CD14-positive monocyte (primary cell): ENCODE measurements at regions not wholly inside any gene's neighbourhood (a gene's known extent, or its start where the extent isn't known, plus 50 kb on each side); places are given as distances from the start of the nearest gene placed in this dataset.

Experiments
- DNase-seq, 3 donors: peaks; one replicate each; pipeline ENCODE4 v3.0.0-alpha.2; 2011 to 2022
- H2AFZ ChIP-seq: 2 replicates; pipeline ENCODE4 v1.6.0; 2012; ENCODE audit warnings: mild to moderate bottlenecking, low read depth, low read length, inconsistent platforms; ENCODE audit not compliant: insufficient read depth, poor library complexity, severe bottlenecking
- H3K27ac ChIP-seq, 2 donors: 1 replicate in 1 of 2; 2 replicates in 1 of 2; pipeline ENCODE4 v1.5.1; 2012 to 2013; ENCODE audit warnings: low read length in 2 of 2, control low read depth in 1 of 2, inconsistent platforms in 1 of 2, low read depth in 1 of 2, mild to moderate bottlenecking in 1 of 2
- H3K27me3 ChIP-seq, 2 donors: one replicate each; pipeline versions ENCODE4 v1.6.0 to v1.6.1; 2011 to 2013; ENCODE audit warnings: low read length in 2 of 2; ENCODE audit not compliant: control insufficient read depth in 2 of 2, insufficient read depth in 2 of 2
- H3K36me3 ChIP-seq, 2 donors: replicated peaks in 1 of 2; 1 replicate in 1 of 2; 2 replicates in 1 of 2; pipeline versions ENCODE4 v1.5.1 to v1.6.1; 2012 to 2013; ENCODE audit warnings: low read length in 2 of 2, control low read depth in 1 of 2, inconsistent platforms in 1 of 2, mild to moderate bottlenecking in 1 of 2; ENCODE audit not compliant: insufficient read depth in 2 of 2, control insufficient read depth in 1 of 2
- H3K4me1 ChIP-seq, 2 donors: 1 replicate in 1 of 2; 2 replicates in 1 of 2; pipeline versions ENCODE4 v1.5.1 to v1.6.1; 2012 to 2013; ENCODE audit warnings: low read length in 2 of 2, control low read depth in 1 of 2, inconsistent platforms in 1 of 2, mild to moderate bottlenecking in 1 of 2, moderate library complexity in 1 of 2; ENCODE audit not compliant: insufficient read depth in 2 of 2, control insufficient read depth in 1 of 2
- H3K4me2 ChIP-seq: replicated peaks from 2 replicates; pipeline ENCODE3; 2012; ENCODE audit warnings: low read length, moderate library complexity, mild to moderate bottlenecking; ENCODE audit not compliant: poor library complexity, severe bottlenecking; ENCODE audit errors: extremely low read depth
- H3K4me3 ChIP-seq, 3 experiments: fragments of 200-600 bp in 1 of 3; sonication (generic) in 1 of 3; replicated peaks in 1 of 3; 1 replicate in 2 of 3; 2 replicates in 1 of 3; pipeline ENCODE4 v1.5.1; 2011 to 2013; ENCODE audit warnings: low read length in 3 of 3, mild to moderate bottlenecking in 3 of 3, control low read depth in 2 of 3, low read depth in 2 of 3, inconsistent platforms in 1 of 3, moderate library complexity in 1 of 3
- H3K79me2 ChIP-seq: 2 replicates; pipeline ENCODE4 v1.6.0; 2012; ENCODE audit warnings: mild to moderate bottlenecking, control low read depth, inconsistent platforms, low read length, moderate library complexity; ENCODE audit not compliant: insufficient read depth
- H3K9ac ChIP-seq: 2 replicates; pipeline ENCODE4 v1.6.0; 2017; ENCODE audit warnings: low read length, mild to moderate bottlenecking; ENCODE audit not compliant: insufficient read depth, poor library complexity, severe bottlenecking
- H3K9me3 ChIP-seq, 2 donors: replicated peaks in 1 of 2; 1 replicate in 1 of 2; 2 replicates in 1 of 2; pipeline versions ENCODE4 v1.5.1 to v1.6.1; 2012 to 2013; ENCODE audit warnings: low read length in 2 of 2, control low read depth in 1 of 2; ENCODE audit not compliant: control insufficient read depth in 1 of 2, insufficient read depth in 1 of 2
- H4K20me1 ChIP-seq: 2 replicates; pipeline ENCODE4 v1.6.0; 2012; ENCODE audit warnings: mild to moderate bottlenecking, low read length, control low read depth, moderate library complexity; ENCODE audit not compliant: insufficient read depth
- H3K27ac Mint-ChIP-seq, 7 donors: one replicate each; pipeline ENCODE4 v1.8.0; 2020; ENCODE audit warnings: mild to moderate bottlenecking in 7 of 7, mixed read lengths in 7 of 7, moderate library complexity in 6 of 7, inconsistent platforms in 2 of 7
- H3K27me3 Mint-ChIP-seq, 3 donors: one replicate each; pipeline ENCODE4 v1.8.0; 2021 to 2022; ENCODE audit warnings: low read depth in 3 of 3, mild to moderate bottlenecking in 3 of 3, mixed read lengths in 3 of 3, moderate library complexity in 3 of 3, inconsistent platforms in 1 of 3
- H3K36me3 Mint-ChIP-seq, 2 donors: one replicate each; pipeline ENCODE4 v1.8.0; 2020; ENCODE audit warnings: mixed read lengths in 2 of 2, inconsistent platforms in 1 of 2, mild to moderate bottlenecking in 1 of 2
- H3K4me1 Mint-ChIP-seq: one replicate; pipeline ENCODE4 v1.8.0; 2020; ENCODE audit warnings: mild to moderate bottlenecking, mixed read lengths
- H3K4me3 Mint-ChIP-seq, 2 donors: one replicate each; pipeline ENCODE4 v1.8.0; 2020; ENCODE audit warnings: mild to moderate bottlenecking in 2 of 2, mixed read lengths in 2 of 2, moderate library complexity in 1 of 2
- H3K9me3 Mint-ChIP-seq, 7 donors: one replicate each; pipeline ENCODE4 v1.8.0; 2020 to 2022; ENCODE audit warnings: mixed read lengths in 7 of 7, mild to moderate bottlenecking in 6 of 7, moderate library complexity in 6 of 7, inconsistent platforms in 2 of 7
- CTCF ChIP-seq: fragments of 200-600 bp; IDR thresholded peaks from one replicate; pipeline ENCODE4 v1.8.0; 2022; ENCODE audit warnings: antibody characterized with exemption, mild to moderate bottlenecking
- WGBS: methylation state at CpG from one replicate; pipeline ENCODE4 v1.1.5; 2013; ENCODE audit warnings: missing lambda C conversion rate; ENCODE audit not compliant: insufficient coverage; 5-methylcytosine and 5-hydroxymethylcytosine counted together
- intact Hi-C, 2 donors: fragments of 100-400 bp; cut with micrococcal nuclease; formaldehyde crosslinking; loops; one replicate each; pipeline versions ENCODE4 v1.15.0 to v1.15.1; 2023

DNA sequence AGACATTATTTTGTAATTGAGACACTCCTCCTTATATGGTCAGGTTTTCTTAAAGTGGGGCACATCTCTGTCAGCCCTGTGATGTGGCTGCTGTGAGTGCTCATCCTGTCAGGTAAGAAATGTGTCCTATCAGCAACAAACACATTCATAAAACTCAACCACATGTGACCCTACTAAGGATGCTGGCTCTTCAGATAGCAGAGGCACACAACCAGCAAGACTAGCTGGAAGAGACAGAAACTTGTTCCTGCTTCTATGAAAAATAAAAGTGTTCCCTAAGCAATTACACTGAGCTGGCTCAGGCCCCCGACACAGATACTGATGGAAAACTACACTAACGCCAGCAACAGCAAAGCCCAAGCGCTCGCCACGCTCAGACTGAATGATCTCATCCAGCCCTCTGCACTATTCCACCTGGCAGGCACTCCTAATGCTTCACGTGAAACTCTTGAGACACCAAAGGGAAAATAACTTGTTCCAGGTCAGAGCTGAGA lies 49.8 kb upstream of the CYP2D6 start:
- Mint-ChIP-seq H3K4me1 (peaks cover 3% of the 10 kb centered on the region), H3K27ac (peak overlapping the region in 1 of 7 donors; percentile 60), H3K4me3 (no peak overlapping the region), H3K9me3 (peaks cover 0 to 1% (median 0%) of the 10 kb centered on the region in 7 donors), H3K27me3 (no peaks in the 10 kb centered on the region), H3K36me3 (peaks cover 26 to 43% of the 10 kb centered on the region in 2 donors)
- Histone ChIP-seq H3K9me3 (no peaks in the 10 kb centered on the region), H4K20me1 (peaks cover 69% of the 10 kb centered on the region), H3K4me3 (no peak overlapping the region), H3K27ac (no peak overlapping the region), H3K79me2 (no peaks in the 10 kb centered on the region), H2AFZ (no peak overlapping the region), H3K9ac (no peak overlapping the region), H3K27me3 (no peaks in the 10 kb centered on the region), H3K4me1 (no peaks in the 10 kb centered on the region), H3K4me2 (no peak overlapping the region), H3K36me3 (peaks cover 10 to 42% of the 10 kb centered on the region in 2 donors)
- 92% methylated on average over 6 of the region's 6 CpGs for WGBS
- intact Hi-C loops: no loop called here
- TF ChIP-seq CTCF: no peak
- DNase-seq: no peak
